ENCODE measurements at regions not wholly inside any gene's neighbourhood (a gene's known extent, or its start where the extent isn't known, plus 50 kb on each side); places are given as distances from the start of the nearest gene placed in this dataset.

GRCh38 chr4:8754634-8755589, 116.7 kb downstream of the HMX1 start:
- DNase-seq: no peak

DNA sequence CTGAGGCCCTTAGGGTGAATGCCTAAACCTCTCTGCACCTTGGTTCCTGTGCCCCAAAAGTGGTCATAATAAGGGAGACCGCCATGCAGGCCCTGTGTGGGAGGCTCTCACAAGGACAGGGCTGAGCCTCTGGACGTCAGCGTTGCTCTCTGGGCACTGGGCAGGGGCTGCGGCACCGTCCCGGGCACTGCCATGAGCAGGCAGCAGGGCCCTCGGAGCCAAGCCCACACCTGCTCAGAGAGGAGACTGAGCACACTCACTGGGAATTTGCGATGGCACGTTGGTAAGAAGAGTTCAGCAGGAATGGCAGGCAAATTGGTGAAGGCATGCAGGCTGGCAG, 123.4 kb downstream of the HMX1 start:
- DNase-seq: no peak

DNA sequence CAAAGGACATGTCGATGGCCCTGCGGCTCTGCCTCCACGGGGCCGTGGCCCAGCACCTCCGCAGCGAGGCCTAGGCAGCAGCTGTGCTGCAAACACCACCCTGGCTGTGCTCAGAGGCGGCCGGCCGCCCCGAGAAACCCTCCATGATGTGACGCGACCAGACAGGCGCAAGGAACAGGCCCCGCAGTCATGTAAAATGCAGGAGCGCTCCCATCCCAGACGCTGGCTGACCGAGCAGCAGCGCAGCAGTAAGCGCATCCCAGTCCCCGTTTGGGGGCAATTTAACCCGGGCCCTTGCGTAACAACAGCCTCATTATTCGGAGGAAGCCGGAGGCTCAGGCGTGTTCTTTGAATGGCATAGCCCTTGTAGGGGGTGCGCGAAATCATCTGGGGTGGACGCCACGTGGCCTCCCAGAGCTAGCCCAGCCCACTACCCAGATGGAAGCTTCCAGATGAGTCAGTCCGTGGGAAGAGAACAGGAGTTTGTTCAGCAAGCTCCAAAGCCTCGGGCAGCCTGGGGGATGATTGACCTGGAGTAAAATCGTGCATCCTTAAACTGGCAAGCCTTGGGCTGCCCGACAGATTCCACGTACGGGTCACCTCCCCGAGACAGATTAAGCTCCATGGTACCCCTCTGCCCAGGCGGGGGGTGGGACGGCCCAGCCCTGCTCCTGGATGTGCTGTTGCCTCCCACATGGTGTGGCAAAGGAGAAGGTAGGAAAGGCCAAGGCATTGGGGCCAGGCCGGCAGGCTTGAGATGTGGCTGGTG, 124.0 kb downstream of the HMX1 start:
- DNase-seq: no peak

DNA sequence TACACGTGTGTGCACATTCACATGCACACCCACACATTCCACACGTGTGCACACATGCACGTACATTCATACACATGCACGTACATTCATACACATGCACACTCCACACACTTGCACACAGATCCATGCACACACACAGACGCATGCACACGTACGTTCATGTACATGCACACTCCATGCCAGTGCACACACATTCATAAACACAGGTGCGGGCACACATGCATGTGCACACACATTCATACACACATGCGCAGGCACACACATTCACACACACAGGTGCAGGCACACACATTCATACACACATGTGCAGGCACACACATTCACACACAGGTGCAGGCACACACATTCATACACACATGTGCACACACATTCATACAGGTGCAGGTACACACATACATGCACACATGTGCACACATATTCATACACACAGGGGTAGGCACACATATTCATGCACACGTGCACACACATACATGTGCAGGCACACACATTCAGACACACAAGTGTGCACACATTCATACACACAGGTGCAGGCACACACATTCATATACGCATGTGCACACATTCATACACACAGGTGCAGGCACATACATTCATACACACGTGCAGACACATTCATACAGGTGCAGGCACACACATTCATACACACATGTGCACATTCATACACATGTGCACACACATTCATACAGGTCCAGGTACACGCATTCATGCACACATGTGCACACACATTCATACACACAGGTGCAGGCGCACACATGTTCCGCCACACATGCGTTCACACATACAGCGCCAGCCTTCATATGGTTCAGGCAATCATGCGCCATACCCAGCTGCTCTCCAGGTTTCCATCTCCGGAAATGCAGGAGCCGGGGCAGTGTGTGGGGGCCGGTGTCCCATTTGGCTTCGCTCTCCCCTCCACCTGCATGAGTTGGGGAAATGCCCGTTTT, 124.8 kb downstream of the HMX1 start:
- DNase-seq: no peak

DNA sequence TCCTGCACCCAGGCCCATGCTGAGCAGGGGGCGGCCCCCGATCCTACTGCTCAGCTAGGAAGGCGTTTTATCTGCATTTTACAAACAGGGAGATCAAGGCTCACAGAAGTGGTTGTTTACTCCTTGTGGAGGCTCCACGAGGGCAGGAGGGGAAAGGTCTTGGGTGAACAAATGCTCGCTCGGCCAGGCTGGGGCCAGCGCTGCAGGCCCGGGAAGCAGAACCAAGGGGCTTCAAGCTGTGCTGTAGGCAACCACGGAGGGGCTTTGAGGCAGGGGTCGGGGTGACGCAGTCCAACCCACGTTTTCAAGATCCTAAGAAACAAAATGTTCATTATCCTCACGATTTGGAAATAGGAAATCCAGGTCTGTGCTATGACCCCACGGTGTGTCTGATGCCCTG, 125.8 kb downstream of the HMX1 start:
- no peak for DNase-seq

- DNase-seq: no peak
Measured at GRCh38 chr4:8745005-8745790, 126.4 kb downstream of the HMX1 start.

DNA sequence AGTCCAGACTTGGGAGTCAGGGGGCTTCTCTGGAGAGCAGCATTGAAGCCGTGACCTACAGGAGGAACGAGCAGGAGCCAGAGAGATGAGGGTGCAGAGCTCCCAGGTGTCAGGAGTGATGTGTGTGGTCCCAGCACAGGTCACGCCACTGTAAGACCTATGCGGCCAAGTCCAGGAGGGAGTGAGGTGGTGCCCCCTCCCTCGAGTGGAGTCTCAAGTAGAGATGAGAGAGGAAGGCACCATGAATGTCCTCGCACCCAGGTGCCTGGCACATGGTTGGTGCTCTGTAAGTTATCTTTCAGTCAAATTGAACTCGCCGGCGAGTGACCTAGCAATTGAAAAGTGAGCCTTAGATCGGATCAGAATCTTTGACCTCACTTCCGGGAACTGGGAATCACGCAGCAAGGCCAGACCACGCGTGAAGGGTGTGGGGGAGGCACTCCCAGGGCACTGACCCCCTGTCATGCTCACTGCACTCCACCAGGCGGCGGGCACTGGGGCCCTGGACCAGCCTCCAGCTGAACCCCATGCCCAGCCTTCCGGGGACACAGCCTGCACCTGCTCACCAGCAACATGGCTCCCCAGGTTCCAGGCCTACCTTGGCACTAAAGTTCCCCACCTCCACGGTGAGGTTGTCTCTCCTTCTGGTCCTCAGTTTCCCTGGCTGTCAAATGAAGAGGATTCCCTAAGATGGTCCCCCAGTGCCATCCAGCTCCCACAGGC, 127.4 kb downstream of the HMX1 start:
- DNase-seq: no peak

GRCh38 chr4:8742546-8742945, 129.1 kb downstream of the HMX1 start:
- DNase-seq: no peak

GRCh38 chr4:8741513-8742226, 130.0 kb downstream of the HMX1 start:
- DNase-seq: no peak

- no peak for DNase-seq
Measured at GRCh38 chr4:8740666-8741395, 130.8 kb downstream of the HMX1 start.

DNA sequence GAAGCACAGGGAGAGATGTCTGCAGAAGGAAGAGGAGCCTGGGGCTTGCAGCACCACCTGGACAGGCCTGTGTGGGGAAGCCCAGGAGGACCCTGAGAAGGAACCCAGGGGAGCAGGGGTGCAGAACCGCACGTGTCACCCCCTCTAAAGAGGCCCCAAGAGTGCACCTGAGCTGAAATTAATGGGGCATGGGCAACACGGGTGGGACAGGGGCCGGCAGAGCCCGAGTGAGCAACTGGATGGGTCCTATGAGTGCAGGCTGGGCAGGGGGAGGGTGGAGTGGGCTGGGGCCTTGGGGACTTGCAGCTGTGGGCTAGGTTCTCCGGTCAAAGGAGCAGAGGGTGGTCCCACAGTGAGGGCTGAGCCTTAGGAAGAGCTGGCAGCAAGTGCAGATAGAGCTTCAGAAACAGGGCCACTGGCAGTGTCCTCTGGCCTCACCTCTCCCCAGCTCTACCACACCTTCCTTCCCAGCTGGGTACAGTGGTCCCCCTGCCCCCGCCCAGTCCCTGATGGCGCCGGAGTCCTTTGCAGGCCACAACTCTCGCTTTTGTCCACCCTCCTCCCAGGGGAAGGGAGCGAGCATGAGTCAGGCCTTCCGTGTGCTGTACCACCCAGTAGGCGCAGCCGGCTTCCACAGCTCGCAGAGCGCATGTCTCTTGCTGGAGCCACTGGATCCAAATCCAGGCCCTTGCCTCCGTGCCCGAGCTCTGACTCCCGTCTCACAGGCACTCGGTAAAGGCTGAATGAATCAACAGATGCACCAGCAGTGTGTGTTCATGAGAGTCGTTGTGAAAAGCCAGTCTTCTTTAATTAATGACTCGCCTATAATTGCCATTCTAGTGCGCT, 131.6 kb downstream of the HMX1 start:
- DNase-seq: no peak

DNA sequence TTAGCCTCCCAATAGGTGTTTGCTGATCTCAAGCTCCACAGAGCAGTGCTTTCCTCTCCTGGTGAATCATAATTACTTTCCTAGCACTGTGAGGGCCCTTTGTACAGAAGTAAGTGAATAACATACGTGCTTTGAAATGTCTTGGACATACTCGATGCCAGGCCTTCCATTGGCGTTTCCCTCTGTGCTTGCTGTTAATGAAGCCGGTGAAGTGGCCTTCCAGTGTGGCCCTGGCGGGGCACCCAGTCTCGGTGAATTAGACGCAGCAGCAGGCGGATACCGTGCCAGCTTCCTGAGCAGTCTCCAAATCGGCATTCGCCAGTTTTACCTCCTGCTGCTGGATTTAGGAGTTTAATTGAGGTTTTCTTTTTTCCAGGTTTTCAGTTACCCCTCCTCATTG, 132.3 kb downstream of the HMX1 start:
- DNase-seq: no peak

- DNase-seq: no peak
Measured at GRCh38 chr4:8738471-8738931, 133.1 kb downstream of the HMX1 start.

DNA sequence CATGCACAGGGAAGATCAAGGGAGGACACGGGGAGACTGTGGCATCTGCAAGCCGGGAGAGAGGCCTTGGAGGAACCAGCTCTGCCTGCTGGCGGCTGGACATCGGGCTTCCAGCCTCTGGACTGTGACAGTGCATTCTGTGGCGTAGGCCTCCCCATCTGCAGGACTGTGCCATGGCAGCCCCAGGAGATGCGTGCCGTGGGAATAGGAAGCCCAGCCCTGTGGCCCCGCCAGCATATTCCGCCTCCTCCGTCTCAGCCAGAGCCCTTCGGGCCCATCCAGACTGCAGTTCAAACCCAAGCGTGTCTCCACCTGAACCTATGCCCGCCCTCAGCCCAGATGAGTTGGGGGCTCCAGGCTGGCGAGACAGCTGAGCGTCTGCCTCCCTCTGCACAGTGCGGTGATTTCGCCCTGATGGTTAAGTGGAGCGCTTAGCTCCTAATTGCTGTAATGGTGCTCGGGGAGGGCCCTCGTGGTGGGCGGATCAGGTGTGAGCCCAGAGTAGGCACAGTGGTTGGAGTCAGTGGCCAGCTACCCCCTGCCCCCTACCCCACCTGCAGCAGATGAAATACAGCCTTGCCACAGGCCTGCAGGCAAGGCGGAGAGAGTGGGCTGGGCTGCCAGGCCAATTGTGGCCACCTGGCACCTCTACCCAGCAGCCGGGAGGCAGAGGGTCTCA, 133.9 kb downstream of the HMX1 start:
- DNase-seq: no peak

DNA sequence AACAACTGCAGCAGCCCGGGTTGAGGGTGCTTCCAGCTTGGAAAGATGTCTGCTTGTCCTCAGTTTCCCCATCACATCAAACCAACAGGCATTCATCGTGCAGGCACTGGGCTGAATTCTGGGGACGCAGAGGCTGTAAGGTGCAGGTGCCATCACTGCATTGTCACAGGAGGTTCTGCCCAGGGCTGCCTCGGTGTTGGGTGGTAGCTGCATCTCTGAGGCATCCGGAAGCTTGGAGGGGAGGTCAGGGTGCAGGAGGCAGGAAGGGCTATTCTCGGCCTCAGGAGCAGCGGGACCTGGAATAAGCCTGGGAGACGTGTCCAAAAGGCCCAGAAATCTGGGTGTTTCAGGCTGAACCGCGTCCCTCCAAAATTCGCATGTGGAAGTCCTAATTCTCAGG, 134.6 kb downstream of the HMX1 start:
- DNase-seq: no peak

GRCh38 chr4:8736090-8736825, 135.4 kb downstream of the HMX1 start:
- no peak for DNase-seq

- no peak for DNase-seq
Measured at GRCh38 chr4:8735236-8736089, 136.2 kb downstream of the HMX1 start.

Measured in hematopoietic multipotent progenitor cell treated with erythropoietin and hydrocortisone succinate and interleukin-3 and kit ligand, for 4 days (in vitro differentiated cells).